ENCODE measurements at regions not wholly inside any gene's neighbourhood (a gene's known extent, or its start where the extent isn't known, plus 50 kb on each side); places are given as distances from the start of the nearest gene placed in this dataset.

DNA sequence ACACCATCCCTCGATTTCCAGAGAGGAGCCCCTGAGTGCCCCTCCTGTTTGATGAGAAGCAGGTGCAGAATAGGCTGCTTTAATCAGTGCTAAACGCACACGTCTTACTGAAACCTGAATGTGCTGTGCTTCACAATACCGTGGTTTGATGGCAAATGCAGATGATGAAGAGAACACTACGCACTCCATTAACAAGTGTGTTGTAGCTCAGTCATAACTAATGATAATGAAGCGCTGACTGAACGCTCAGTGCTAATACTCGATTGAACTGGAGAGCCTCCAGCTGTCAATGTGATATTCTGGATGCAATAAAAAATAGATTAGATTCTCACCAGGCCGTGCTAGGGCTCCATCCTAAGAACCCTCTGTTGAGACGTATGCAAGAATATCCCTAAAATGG is 279.7 kb upstream of the PLPP4 start:
- TF ChIP-seq RAD21 (IDR thresholded peaks at IDR 0.05; ENCODE audit: low read length) (no peak), EP300 (IDR thresholded peaks at IDR 0.05; ENCODE audit: borderline replicate concordance in 1 of 2, low read depth in 1 of 2, low read length in 1 of 2) (no peak), RCOR1 (IDR thresholded peaks at IDR 0.05; ENCODE audit: low read length) (no peak), FOXJ3 (CRISPR knock-in tag; IDR thresholded peaks at IDR 0.05) (no peak), CHD2 (IDR thresholded peaks at IDR 0.05; ENCODE audit: low read length, partially characterized antibody) (no peak)
- TF ChIP-seq, protein P1, sequence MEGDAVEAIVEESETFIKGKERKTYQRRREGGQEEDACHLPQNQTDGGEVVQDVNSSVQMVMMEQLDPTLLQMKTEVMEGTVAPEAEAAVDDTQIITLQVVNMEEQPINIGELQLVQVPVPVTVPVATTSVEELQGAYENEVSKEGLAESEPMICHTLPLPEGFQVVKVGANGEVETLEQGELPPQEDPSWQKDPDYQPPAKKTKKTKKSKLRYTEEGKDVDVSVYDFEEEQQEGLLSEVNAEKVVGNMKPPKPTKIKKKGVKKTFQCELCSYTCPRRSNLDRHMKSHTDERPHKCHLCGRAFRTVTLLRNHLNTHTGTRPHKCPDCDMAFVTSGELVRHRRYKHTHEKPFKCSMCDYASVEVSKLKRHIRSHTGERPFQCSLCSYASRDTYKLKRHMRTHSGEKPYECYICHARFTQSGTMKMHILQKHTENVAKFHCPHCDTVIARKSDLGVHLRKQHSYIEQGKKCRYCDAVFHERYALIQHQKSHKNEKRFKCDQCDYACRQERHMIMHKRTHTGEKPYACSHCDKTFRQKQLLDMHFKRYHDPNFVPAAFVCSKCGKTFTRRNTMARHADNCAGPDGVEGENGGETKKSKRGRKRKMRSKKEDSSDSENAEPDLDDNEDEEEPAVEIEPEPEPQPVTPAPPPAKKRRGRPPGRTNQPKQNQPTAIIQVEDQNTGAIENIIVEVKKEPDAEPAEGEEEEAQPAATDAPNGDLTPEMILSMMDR (IDR thresholded peaks at IDR 0.05): no peak
- TF ChIP-seq, protein P2, sequence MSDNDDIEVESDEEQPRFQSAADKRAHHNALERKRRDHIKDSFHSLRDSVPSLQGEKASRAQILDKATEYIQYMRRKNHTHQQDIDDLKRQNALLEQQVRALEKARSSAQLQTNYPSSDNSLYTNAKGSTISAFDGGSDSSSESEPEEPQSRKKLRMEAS (IDR thresholded peaks at IDR 0.05; ENCODE audit: low read depth): no peak
